HG02973 (cell line): ENCODE measurements at regions not wholly inside any gene's neighbourhood (a gene's known extent, or its start where the extent isn't known, plus 50 kb on each side); places are given as distances from the start of the nearest gene placed in this dataset.
A peak's percentile ranks its signal among the peaks of the same experiment; 100 is the strongest.
"Not testable (repeated sequence)": the region's sequence is repeated elsewhere in the genome, so short reads cannot be mapped to it uniquely, and the experiment has no call there.

Source experiments
- ATAC-seq: cut with Tn5 transposase; IDR thresholded peaks from one replicate; pipeline ENCODE4 v1.9.1; 2021; ENCODE audit warnings: moderate library complexity; ENCODE audit not compliant: unreplicated experiment

DNA sequence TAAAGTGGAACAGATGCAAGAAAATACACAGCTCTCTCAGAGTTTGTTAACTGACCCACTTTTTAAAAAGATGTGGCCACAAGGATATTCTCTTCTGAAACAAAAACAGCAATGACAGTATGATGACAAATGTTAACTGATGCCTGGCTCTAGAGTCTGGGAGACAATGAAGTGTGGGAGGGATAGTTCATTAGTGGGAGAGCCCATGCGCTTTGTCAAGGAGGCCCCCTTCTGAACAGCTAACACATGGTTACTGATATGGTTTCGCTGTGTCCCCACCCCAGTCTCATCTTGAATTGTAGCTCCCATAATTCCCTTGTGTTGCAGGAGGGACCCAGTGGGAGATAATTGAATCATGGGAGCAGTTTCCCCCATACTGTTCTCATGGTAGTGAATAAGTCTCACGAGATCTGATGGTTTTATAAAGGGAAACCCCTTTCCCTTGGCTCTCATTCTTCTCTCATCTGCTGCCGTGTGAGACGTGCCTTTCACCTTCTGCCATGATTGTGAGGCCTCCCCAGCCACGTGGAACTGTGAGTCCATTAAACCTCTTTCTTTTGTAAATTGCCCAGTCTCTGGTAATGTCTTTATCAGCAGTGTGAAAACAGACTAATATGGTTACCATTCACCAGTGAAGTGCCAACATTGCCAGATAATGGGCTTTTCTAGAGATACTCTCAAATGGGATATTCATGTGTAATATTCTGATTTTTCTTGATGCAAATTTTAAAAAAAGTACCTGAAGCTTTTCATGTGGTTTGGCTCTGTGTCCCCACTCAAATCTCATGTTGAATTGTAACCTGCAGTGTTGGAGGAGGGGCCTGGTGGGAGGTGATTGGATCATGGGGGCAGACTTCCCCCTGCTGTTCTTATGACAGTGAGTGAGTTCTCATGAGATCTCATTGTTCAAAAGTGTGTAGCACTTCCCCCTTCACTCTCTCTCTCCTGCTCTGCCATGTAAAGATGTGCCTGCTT is 435.8 kb downstream of the SHISA9 start:
- not testable (repeated sequence) for ATAC-seq

GRCh38 chr16:13338044-13338443 is 436.6 kb downstream of the SHISA9 start:
- ATAC-seq = no peak

DNA sequence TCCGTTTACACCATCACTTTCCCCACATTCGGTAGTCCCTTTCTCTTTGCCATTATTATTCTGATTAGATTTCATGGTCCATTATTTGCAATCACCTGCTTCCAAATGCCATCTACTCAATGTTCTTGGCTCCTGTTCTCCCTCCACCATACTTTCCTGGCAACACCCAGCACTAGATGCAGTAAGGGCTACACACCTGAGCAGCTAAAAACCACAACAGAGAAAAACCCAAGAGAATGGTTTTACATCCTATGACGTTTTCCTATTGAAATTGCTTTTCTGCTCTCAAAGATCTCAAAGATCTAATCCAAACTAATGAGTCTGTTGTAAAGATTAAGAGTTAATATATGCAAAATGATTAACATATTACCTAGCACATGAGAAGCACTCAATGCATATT is 441.3 kb downstream of the SHISA9 start:
- no peak for ATAC-seq

DNA sequence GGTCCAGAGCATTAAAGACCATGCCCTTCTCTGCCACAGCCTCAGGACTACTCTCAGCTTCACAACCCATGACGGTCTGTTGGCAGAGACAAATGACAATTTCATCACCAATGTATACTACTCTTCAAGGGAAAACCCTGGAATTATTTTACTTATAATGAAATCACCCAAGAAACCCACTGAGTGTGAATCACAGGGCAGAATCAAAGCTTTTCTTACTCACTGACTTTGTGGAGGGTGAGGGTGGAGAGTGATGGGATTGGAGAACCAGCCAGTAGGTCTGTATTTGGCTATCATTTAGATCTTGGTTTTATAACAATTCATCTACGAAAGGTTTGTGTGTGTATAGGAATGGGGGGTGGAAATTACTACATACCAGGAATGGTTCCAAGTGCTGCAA is 442.6 kb downstream of the SHISA9 start:
- ATAC-seq = no peak

DNA sequence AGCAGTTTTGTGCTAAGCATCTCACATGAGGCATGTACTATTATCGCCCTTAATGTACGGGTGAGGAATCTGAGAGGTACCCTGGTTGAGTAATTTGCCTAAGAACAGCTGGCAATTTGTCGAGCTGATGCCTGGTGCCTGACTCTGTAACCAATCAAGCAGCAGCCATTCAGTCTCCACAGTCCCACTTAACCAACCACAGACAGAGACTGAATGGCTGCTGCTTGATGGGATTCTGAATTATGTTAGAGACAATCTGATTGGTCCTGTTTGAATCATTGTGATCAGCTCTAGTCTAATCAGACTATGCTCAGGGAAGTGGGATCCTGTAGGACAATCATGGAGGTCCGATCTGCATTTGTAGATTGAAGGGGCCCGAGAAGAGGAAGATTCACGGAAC is 447.0 kb downstream of the SHISA9 start:
- no peak for ATAC-seq

DNA sequence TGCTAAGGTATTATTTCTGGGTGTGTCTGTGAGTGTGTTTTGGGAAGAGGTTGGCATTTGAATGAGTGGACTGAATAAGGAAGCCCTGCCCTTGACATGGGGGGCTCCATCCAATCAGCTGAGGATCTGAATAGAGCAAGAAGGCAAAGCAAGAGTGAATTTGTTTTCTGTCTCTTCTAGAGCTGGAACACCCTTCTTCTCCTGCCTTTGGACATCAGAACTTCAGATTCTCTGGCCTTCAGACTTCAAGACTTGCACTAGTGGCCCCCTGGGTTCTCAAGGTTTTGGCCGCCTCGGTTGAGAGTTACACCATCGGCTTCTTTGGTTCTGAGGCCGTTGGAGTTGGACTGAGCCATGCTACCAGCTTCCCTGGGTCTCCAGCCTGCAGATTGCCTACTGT is 448.6 kb downstream of the SHISA9 start:
- no peak for ATAC-seq

GRCh38 chr16:13351181-13351580 is 449.8 kb downstream of the SHISA9 start:
- no peak for ATAC-seq

- ATAC-seq = no peak
These were observed 450.3 kb downstream of the SHISA9 start for GRCh38 chr16:13351601-13352217.

DNA sequence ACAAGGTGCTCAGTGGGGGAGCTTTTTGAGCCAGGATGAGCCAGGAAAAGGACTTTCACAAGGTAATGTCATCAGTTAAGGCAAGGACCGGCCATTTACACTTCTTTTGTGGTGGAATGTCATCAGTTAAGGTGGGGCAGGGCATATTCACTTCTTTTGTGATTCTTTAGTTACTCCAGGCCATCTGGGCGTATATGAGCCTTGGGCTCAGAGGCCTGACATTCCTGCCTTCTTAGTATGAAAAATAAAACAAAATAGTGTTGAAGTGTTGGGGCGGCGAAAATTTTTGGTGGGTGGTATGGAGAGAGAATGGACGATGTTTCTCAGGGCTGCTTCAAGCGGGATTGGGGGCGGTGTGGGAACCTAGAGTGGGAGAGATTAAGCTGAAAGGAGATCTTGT is 451.4 kb downstream of the SHISA9 start:
- not testable (repeated sequence) for ATAC-seq

GRCh38 chr16:13357842-13358241 is 456.4 kb downstream of the SHISA9 start:
- ATAC-seq = not testable (repeated sequence)

DNA sequence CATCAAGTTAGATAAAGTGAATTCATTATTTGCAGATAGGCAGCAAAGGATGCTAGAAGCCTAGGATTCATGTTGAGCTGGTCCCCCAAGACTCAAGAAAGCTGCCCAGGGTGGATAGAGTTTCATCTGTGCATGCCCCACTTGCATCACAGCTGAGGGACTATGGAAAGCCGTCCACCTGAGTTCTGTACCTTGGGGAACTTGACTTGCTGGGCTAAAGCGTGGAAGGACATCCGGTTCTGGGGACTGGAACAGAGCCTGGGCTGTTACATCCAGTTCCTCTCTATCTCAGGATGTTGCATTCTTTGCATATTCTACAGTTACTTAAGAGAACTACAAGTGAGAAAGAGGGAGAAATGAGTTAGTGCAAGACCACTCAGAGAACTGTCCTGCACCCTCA is 458.4 kb downstream of the SHISA9 start:
- no peak for ATAC-seq

GRCh38 chr16:13372421-13372820 is 471.0 kb downstream of the SHISA9 start:
- ATAC-seq = no peak

DNA sequence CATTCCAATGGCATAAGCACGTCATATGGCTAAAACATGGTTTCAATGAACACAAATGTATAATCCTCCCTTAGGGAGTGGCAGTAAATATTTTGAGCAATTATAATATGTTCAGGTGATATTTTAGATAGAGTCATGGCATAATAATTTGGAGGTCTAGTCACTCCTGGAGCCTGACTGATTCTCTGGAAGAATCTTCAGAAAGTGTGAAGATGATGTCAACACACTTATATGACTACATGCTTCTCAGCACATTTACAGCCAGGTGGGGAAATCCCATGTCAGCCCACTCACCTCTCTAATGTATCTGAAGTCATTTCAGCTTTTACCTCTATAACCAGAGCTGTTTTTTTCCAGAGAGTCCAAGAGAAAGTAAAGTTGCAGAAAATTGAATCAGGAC is 474.8 kb downstream of the SHISA9 start:
- no peak for ATAC-seq

DNA sequence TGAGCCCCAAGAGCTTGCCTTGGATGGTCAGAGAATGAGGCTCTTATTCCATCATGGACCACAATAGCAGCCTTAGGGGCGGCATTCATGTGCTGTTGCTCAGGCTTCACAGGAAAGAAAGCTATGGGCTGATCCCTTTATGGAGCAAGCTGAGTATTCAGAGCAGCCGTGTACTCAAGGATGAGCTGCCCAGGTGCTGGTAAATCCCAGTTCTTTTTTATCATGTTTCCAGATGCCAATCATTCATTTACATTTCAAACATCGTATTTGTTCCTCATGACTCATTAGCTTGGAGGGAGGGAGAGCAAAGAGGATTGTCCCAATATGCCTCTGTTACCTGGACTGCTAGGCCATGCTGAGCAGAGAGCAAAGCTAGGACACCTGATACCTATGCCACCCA is 475.7 kb downstream of the SHISA9 start:
- ATAC-seq = no peak

- ATAC-seq = no peak
These were observed 476.8 kb downstream of the SHISA9 start for GRCh38 chr16:13378151-13378550.

- ATAC-seq = no peak
These were observed 477.9 kb downstream of the SHISA9 start for GRCh38 chr16:13379266-13379665.

- ATAC-seq = not testable (repeated sequence)
These were observed 484.0 kb downstream of the SHISA9 start for GRCh38 chr16:13385156-13386040.

DNA sequence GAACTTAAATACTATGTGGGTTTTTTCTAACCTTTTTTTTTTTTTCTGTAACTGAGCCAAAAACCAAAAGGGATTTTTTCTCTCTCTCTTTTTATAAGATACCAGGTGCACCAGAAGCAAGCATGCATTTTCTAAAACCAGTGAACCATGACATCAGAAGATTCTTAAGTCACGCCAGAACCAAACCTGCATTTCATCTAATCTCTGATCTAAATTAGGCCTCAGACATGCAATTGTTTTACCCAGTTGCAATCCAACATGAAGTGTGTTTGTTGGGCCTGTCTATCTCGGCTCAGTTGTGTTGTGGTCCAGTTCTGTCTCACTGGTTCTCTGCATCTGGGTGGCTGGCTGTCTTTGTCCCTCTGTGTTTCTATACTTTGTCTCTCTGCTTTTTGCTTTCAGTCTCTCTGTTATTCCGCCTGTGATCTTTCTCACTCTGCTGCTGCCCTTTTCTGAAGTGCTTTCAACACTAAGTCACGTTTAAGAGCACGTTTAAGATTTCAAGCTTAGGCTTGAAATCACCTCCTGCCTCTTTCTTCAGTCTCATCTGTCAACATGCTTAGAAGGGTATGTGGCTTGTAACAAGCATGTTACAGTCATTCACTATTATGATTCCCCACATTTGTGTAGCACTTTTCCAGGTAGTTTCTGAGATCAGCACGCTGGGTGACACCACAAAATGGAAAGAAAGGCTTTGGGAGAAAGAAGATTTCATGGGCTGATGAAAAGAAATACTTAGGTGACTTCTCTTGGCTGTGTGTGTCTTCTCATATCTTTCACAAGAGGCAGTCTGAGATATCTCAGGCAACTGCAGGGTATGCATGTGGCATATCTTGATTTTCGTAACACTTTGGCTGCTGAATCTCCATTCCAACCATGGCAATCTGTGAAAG is 488.9 kb downstream of the SHISA9 start:
- peak; percentile 60 for ATAC-seq

DNA sequence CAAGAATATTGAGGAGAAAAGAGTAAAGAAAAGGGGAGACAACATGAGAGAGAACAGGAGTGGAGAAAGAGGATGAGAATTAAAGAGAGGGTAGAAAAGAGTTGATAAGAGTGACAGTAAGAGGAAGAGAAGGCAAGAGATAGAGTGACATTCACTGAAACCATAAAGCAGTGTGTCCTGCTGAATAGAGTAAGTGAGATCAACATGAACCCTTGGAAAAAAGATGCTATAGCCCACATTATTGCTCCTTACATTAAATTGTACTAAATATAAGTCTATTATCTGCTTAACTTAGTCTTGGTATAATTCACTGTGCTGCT is 489.5 kb downstream of the SHISA9 start:
- ATAC-seq = no peak

- ATAC-seq = no peak
These were observed 489.9 kb downstream of the SHISA9 start for GRCh38 chr16:13391337-13391736.
